ENCODE measurements at regions not wholly inside any gene's neighbourhood (a gene's known extent, or its start where the extent isn't known, plus 50 kb on each side); places are given as distances from the start of the nearest gene placed in this dataset.

GRCh38 chr4:23194751-23195150 lies 502.0 kb downstream of the GBA3 start:
- Histone ChIP-seq H2AFZ (replicated peaks; ENCODE audit: low read length, poor library complexity) (no peak overlapping the region), H3K9me3 (ENCODE audit: control insufficient read depth, insufficient read depth, low read length) (peaks cover 3% of the 10 kb centered on the region; the same call in 1 of the 2 replicates), H3K4me3 (ENCODE audit: insufficient read depth, low read depth, low read length) (no peak overlapping the region), H3K79me1 (ENCODE audit: low read depth in 1 of 2, low read length in 2 of 2) (no peaks in the 10 kb centered on the region), H3K4me1 (ENCODE audit: control insufficient read depth, insufficient read depth, low read length) (no peaks in the 10 kb centered on the region), H2AK9ac (replicated peaks; ENCODE audit: low read depth, low read length, poor library complexity) (no peak overlapping the region), H3K27me3 (ENCODE audit: control insufficient read depth, insufficient read depth, low read length) (no peaks in the 10 kb centered on the region), H2BK20ac (ENCODE audit: low read depth, low read length) (no peak overlapping the region), H2AK5ac (ENCODE audit: low read depth, low read length) (no peak overlapping the region), H3K27ac (ENCODE audit: insufficient read depth, low read length) (no peak overlapping the region), H4K8ac (ENCODE audit: low read depth in 2 of 2, low read length in 2 of 2) (no peak overlapping the region), H3K36me3 (ENCODE audit: control insufficient read depth, insufficient read depth, low read length) (no peaks in the 10 kb centered on the region), H3K23ac (ENCODE audit: low read depth, low read length) (no peak overlapping the region), H3K4me2 (ENCODE audit: low read depth, low read length) (no peak overlapping the region), H3K56ac (ENCODE audit: extremely low read depth, insufficient read depth, low read length) (no peak overlapping the region), H3K9me1 (ENCODE audit: insufficient read depth, low read length) (no peaks in the 10 kb centered on the region), H4K20me1 (ENCODE audit: insufficient read depth, low read length) (no peaks in the 10 kb centered on the region), H3K18ac (ENCODE audit: low read depth, low read length) (no peak overlapping the region), H3K4ac (ENCODE audit: low read depth, low read length) (no peak overlapping the region), H2BK120ac (ENCODE audit: low read depth, low read length) (no peak overlapping the region), H3K14ac (replicated peaks; ENCODE audit: low read depth, low read length) (no peak overlapping the region), H4K91ac (ENCODE audit: insufficient read depth, low read depth, low read length) (no peak overlapping the region), H4K5ac (ENCODE audit: low read depth, low read length) (no peak overlapping the region), H2BK5ac (ENCODE audit: low read depth, low read length, poor library complexity, severe bottlenecking) (no peak overlapping the region), H2BK15ac (ENCODE audit: low read depth, low read length) (no peak overlapping the region), H3K9ac (ENCODE audit: low read depth, low read length) (no peak overlapping the region)
- intact Hi-C loops (cut with micrococcal nuclease) (no loop called here), dilution Hi-C loops (cut with HindIII; ENCODE audit: low sequenced_read_pairs, unreplicated experiment) (no loop called here), in situ Hi-C loops (cut with MboI; ENCODE audit: low sequenced_read_pairs) (no loop called here)
- ChIA-PET POLR2A (ENCODE audit: unreplicated experiment) (no interaction called here), CTCF (no interaction called here)
- DNase-seq (no peak), ATAC-seq (ENCODE audit: low read depth) (no peak)
- TF ChIP-seq NFE2L2 (IDR thresholded peaks at IDR 0.05; ENCODE audit: low read depth, low read length) = no peak
- no peak for TF ChIP-seq SMC3 (IDR thresholded peaks at IDR 0.05; ENCODE audit: low read depth, low read length)
- no peak for TF ChIP-seq MAZ (IDR thresholded peaks at IDR 0.05; ENCODE audit: borderline replicate concordance, low read depth, low read length)
- no peak for TF ChIP-seq RAD21 (IDR thresholded peaks at IDR 0.05; ENCODE audit: low read length)
- TF ChIP-seq MAFK (IDR thresholded peaks at IDR 0.05; ENCODE audit: low read depth, low read length) = no peak
- BruUV-seq (replicated peaks) = no TSS peak
